NCI-H774 (cell line): ENCODE measurements at regions not wholly inside any gene's neighbourhood (a gene's known extent, or its start where the extent isn't known, plus 50 kb on each side); places are given as distances from the start of the nearest gene placed in this dataset.

Experiments used
- DNase-seq: peaks from one replicate; lab custom pipeline; 2025; lab: John Stamatoyannopoulos, UW

DNA sequence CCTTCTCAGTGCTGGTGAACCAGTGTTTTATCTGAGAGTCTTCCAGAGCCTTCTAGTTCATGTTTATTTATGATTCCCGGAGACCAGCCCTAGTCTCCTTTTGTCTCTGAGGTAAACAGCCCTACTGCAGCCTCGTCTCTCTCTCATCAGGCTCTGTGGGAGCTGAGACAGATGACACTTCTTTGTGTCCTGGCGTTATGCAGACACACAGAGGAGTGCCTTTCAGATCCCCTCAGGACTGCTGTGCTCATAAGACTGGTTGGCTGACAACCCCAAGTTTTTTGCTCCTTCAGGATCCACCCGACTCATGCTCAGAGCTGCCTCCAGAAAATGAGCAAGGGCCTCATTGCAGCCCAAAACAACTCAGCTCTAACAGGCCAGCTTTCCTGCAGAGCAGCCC, 523.8 kb upstream of the SPHKAP start:
- DNase-seq = no peak

DNA sequence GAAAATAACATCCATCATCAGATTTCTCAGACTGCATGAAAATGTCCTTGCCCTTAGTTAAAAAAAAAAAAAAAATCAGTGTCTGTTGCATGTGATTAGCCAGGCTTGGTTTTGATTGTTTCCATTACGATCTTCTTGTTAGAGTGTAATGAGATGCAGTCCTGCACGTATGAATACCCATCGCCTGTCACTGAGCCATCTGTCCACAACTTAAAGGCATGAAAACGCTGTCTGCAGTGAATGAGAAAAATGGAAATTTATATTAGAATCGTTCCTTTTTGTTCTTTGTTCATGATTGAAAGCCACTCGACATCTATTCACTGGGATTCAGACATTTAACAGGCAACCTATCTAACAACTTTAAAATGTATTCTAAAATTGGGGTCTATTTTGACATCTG, 521.7 kb upstream of the SPHKAP start:
- DNase-seq = no peak

DNA sequence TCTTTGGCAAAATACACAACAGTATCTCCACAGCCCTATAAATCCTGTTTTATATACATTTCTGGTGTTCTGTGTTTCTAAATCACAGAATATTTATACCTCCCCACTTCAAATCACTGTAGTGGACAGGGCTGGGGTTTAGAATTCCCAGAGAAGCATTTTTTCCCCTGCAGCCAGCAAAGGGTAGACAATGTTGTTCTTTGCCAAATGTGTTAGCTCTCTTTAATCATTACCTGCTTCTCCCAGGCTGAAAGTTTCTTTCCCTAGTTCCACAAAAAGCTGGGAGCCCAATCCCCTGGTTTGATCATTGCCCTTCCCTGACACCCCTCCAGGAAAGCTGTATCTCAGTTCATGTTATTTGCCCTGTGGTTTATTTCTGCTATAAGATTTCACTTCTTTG, 520.0 kb upstream of the SPHKAP start:
- DNase-seq = no peak

DNA sequence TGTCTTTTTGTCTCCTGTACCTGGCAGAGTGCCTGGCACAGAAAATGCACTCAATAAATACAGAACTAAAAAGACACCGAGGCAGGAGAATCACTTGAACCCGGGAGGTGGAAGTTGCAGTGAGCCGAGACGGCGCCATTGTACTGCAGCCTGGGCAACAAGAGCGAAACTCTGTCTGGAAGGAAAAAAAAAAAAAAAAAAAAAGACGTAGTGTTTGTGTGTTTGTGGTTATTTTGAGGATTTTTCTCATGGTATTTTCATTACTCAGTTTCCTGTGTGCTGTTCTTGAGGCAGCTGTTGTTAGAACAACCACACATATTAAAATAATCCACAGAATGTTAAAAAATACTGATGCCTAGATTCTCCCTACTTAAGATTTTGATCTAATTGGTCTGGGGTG, 519.2 kb upstream of the SPHKAP start:
- no peak for DNase-seq

DNA sequence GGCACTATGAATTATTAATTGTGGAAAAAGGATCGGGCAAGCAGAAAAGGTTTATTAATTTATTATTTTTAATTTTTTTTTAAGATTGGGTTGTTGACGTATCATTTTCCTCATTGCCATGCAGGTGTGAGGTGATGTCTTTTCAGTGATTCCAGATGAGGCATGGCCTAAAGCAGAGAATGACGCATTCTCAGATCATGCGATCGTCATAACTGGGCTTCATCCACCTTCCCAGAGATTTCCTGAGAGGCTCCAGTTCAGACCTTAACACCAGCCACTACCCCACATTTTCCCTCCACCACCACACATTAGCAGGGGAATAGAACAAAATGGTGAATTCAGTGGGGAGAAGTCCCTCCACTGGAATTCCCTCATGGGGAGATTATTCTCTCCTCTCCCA, 518.4 kb upstream of the SPHKAP start:
- DNase-seq = no peak

DNA sequence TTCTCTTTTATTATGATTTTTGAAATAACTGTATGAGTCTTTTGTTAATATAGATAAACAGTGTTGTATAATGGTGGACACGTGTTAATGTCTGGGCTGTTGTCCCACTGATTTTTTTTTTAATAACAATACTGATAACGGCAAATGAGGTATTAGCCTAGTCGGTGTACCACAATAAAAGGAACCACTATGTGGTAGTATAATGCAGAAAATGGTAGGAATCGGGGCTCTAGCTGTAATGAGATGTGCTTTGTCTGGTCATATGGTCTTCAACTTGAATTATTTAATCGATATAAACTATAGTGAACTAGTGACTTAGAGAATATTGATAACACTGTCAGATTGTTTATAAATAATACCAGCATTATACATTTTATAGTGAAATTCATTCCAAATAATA, 517.9 kb upstream of the SPHKAP start:
- no peak for DNase-seq

DNA sequence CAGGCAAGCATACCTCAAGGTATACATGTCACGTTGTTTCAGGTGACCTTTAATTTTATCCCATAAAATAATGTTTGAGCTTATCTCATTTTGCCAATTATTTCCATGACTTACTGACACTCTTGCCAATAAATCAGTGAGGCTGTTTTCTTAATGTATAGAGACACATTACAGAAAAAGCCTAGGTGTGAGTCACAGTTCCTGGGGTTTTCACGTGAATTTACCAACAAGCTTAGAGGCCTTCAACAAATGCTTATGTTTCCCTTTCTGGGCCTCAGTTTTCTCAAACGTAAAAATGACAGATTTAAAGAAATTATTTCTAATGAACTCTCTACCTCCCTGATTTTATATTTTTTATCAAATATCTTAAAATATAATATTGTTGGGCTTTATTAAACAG, 517.5 kb upstream of the SPHKAP start:
- DNase-seq = no peak

DNA sequence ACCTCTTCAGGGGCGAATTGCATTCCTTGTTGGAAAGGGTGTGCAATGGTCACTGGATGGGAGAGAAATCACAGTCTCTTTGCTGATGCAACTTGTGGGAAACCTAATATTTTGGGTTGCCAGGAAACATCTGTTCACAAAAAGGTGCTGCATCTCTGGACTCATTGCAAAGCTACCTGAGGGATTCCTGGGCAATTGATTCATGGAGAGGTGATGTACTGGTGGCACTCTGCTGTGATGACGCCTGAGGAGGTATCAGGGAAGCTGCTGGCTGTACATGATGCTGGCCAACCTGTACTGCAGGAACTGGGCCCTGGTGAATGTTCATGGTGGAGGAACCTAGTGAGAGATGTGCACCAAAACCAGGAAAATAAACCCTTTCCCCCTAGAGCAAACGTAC, 516.0 kb upstream of the SPHKAP start:
- DNase-seq = no peak

DNA sequence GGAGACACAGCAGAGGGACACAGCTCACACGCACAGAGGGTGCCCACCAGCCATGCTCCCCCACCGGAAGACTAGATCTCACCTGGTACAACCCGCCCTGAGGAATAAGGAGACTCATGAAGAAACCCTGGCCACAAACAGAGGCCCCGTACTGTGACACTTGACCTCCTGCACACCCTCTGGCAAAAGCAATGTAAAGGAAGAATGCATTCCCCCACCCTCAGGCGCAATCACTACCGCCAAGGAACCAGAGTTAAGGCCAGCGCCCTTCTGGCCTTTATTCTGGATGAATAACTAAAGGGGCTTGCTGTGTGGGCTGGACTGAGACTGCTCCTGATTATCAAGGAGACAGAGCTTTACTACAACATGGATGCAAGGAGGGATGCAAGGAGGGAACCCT, 509.2 kb upstream of the SPHKAP start:
- no peak for DNase-seq

DNA sequence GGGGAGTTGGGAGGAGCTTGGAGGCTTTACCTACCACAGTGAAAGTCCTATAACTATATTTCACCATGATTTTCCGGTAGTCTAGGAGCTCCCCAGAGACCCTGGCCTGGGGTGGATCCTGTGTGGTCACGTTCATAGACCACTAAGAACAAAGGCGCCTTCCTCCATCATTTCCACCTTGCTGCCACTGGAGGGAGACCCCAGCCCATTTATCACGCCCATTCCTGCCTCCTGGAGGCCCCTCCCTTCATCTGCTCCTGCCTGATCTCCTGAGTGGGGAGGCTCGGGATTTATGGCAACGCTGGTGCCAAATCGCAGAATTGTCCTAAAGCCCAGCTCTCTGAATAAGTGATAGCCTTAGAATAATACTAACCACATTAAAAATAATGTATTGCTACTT, 507.6 kb upstream of the SPHKAP start:
- no peak for DNase-seq

DNA sequence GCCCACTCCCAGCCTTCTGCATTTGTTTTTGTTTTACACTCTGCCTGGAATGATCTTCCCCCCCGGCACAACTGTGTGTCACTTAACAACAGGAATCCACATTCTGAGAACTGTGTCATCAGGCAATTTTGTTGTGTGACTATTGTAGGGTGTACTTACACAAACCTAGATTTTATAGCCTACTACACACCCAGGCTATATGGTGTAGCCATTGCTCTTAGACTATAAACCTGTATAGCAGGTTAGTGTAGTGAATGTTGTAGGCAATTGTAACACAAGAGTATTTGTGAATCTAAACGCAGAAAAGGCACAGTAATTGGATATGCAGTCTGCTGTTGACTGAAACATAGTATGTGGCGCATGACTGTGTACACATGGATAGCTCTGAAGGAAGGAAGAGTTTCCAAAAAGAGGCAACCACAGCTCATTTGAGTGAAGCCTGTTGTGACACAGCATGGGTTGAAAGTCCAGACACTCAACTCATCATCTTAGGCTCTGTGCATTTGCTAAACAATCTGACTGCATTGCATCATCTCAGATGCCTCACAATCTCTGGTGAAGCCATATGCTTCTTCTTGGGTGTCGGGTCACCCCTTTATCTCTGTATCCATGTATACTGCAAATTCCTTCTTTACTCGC, 506.6 kb upstream of the SPHKAP start:
- no peak for DNase-seq

DNA sequence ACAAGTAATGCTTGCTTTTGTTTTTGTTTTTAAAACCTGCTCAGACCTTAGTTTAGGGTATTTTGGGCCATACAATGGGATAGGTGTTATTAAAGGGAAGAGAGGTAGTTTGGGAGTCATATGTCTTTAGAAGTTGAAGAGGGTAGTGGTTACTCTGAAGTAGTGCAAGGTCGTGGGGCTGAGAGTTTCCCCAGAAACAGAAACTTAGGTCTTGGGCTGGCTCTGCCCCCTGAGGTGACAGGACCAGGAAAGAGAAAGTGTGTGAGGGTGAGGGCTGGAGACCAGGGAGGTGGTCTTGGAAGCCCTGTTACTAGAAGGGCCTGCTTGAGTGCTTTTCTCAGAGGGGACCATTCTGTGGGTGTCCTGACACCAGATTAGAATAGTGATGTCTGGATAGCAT, 500.5 kb upstream of the SPHKAP start:
- DNase-seq = no peak

DNA sequence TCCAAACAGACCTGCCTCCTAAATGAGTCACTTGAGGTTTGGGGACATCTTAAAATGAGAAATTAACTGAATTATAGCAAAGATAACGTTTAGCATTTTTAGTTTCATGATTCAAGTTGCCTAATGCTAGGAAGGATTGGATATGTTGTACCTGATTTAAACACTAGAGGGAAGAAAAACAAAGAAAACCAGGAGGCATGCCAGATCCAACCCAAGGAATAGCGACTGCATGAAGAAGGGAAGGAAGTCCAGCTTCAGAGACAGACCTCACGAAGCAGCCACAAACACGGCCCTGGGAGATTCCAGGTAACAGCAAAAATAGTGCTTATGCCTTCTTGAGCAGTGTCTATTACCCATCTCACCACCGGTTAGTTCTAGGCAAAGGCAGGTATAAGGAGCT, 499.9 kb upstream of the SPHKAP start:
- no peak for DNase-seq

DNA sequence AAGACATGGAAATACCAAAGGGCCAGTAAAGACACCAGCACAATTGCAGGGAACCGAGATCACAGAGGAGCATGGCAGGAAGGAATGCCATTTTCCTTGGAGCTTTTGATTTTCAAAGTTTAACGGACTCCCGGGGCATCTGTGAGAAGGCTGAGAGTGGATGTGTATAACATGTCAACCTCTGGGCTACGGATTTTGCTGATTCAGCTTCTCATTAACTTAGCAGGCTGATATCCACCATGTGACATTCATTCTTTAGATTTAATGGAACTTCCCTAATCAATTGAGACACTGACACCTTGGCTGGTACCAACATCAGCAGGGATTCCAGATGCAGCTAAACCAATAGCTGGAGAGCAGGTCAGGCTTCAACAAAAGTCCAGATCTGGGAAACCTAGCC, 496.6 kb upstream of the SPHKAP start:
- no peak for DNase-seq

DNA sequence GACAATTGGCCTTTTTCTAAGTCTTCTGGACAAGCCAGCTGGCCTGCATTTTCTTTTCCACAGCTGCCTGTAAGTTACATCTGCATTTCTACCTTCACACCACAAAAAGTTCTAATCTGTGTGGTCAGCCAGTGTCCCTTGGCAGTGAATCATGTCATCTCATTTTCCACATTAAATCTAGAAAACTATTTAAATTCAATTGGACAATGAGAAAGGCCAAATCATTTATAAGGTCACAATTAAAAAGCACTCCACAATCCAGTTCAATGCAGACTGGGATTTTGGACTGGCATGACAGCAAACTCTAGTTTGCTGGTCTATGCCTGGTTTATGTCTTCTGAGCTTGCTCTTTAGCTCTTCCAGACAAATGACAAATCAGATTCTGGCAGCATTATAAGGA, 494.2 kb upstream of the SPHKAP start:
- no peak for DNase-seq

DNA sequence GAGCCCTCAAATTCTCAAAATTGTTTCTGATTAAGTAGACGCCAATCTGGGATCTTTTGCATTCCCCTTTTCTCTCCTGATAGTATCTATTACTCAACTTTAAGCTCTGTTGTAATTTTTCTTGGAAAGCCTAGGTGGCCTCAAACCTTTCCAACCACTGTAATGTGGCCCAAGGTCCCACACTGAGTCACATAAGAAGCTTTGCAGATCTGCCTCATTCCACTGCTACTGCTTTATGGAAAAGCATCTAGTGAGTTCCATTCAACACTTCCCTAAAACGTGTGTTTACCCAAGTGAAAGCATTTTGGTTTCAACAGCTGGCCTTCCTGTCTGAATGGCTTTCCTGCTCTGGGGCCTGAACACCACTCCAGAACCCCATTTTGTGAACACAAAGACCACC, 493.6 kb upstream of the SPHKAP start:
- DNase-seq = no peak

DNA sequence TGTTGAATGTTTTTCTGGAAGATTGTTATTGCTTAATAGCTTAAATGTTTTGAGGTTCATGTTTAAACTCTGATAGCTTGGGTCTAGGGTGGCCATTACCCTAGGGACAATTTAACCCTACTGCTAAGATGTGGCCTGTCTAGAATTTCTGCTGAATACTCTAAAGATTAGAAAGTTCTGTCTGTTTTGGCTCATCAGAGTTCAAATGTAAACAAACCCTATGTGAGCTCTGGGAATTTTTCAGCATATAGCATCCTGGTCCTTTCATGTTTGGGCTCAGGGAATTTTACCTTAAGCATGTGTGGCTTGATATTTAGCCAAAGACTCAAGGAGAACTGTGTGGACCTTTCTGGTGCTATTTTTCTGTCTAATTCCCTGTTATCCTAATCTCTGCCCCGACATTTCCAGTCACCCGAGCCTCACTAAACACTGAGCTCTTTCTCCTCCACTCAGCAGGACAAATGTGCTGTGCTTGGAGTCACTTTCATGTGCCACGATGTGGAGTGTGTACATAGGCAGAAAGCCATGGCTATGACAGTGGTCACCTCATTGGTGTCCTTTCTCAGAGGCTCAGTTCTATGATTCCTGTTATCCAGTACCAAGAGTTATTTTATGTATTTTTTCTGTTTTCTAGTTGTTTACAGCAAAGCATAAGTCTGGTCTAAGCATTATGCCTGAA, 492.5 kb upstream of the SPHKAP start:
- DNase-seq = peak; percentile 16

DNA sequence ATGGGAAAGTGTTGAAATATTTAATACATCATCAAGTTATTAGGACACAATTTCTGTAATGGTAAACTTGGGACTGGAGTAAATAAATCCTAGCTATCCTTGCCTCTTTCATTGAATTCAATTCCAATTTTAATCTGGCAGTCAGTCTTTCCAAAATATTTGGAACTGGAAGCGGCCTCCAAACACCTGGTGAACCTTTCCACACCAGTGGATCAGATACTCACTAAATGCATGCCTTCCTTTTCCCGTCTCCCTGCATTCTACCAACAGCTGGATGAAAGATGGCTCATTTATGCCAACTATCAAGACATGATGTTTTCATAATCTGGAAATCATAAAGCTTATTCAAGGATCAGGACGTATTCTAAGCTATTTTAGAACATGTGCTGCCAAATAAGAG, 488.2 kb upstream of the SPHKAP start:
- DNase-seq = no peak

DNA sequence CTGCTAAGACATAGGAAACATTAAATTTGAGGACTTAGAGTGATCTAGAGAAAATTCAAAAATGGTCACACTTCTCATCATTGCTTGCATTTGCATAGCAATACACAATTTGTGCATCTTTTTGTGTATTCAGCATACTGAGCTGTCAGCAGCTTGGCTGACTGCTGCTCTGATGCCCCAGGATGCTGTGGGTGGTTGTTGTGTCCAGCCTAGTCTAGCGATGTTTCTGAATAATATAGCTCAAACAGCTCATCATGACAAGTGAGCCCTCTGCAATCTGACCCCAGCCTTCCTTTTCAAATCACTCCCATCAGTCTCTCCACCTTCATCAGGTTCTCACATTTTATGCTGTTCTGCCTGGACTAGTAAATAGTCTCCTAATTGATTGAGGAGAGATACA, 483.7 kb upstream of the SPHKAP start:
- no peak for DNase-seq

DNA sequence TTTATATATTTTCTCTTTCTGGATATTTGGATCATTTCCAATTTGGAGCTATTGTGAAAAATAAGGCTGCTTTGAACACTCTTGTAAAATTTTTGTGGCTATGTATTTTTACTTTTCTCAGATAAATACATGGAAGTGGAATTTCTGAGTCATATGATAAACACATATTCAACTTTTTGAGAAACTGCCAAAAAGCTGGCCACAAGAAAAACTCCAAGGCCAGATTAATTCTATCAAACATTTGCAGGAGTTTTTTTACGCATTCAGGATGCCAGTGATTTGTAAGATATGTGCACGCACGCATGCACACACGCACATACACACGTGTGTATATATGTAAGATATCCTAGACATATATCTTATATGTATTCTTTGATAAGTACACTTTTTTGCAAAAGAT, 477.5 kb upstream of the SPHKAP start:
- no peak for DNase-seq

DNA sequence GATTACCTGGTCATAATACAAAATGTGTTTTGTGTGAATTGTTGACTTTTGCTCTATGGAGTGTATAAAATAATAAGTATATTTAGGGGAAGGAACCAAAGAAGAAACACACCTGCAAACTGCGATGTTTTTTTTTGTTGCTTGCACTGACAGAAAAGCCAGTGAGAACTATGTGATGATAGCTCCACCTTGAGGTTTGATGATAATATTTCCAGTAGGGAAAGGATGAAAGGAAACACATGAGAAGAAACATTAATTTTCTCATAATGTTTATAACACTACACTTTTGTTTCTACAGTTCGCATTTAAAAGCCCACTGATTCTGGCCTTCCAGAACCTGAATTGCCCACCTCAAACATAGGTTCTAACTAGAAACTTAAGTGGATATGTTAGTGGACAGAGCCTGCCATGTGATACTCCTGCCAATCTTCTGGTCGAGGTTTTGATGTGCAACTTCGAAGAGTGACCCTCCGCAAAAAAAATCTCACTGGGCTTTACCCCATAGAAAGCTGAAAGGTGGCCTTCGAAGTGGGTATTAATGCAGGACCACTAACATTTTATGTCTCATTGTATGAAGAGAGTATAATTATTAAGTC, 476.4 kb upstream of the SPHKAP start:
- DNase-seq = peak; percentile 66

DNA sequence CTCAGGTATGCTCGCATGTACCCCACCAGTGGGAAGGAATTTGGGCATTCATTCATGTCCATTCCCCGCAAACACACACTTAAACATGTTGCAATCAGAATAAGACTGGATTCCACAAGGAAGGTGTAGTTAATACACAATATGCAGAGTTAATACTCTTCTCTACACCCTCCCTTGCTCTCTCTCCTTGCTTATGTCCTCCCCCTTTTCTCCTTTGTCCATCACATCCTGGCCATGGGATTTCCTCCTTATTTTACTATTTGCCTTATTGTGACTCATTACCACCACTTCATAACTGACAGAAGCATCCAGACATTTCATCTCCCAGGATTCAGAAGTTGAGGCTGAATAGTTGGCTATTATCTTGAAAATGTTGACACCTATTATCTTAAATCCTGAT, 473.8 kb upstream of the SPHKAP start:
- DNase-seq = no peak

DNA sequence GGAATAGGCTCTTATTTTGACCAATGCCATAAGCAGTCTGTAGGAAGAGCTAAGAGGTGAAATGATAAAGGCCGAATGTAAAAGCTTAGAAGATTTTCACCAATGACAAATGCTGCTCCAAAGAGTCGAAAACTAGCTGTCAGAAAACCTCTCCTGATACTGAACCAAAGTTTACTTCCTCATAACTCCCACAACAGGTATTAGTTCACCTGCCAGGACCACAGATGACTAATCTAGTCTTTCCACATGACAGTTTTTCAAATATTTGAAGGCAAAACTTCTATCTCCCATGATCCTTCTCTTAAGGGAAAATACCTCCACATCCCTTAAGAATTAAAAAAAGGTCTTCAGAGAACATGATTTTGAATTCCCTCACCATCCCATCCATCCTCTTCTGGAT, 473.2 kb upstream of the SPHKAP start:
- DNase-seq = no peak

DNA sequence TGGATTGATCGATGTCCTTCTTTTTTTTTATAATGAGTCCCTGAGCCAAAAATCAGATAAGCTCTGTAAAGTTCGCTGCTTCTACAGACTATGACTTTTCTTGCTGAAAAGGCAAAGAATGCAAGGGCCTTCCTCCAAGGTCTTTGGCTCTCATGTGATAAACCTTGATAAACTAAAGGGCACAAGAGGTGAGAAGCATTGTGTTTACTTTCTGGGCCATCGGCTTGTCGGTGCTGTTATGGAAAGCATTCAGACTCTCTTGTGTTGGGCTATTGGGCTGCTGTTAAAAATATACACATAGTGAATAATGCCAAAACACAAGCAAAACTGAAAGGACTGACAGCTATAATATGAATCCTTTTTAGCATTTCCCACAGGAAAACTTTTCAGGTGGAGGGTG, 472.4 kb upstream of the SPHKAP start:
- no peak for DNase-seq
